HUES48 (cell line): ENCODE measurements at regions not wholly inside any gene's neighbourhood (a gene's known extent, or its start where the extent isn't known, plus 50 kb on each side); places are given as distances from the start of the nearest gene placed in this dataset.
A peak's percentile ranks its signal among the peaks of the same experiment; 100 is the strongest.
"Not testable (repeated sequence)": the region's sequence is repeated elsewhere in the genome, so short reads cannot be mapped to it uniquely, and the experiment has no call there.

Experiments
- H3K27ac ChIP-seq: one replicate; pipeline ENCODE4 v1.7.0; 2013; ENCODE audit warnings: low read depth, low read length, inconsistent platforms
- H3K27me3 ChIP-seq: 2 replicates; pipeline ENCODE4 v1.6.1; 2013; ENCODE audit warnings: mild to moderate bottlenecking, low read length; ENCODE audit not compliant: control insufficient read depth, insufficient read depth
- H3K36me3 ChIP-seq: 2 replicates; pipeline ENCODE4 v1.6.1; 2013; ENCODE audit warnings: low read length; ENCODE audit not compliant: control insufficient read depth, insufficient read depth
- H3K4me1 ChIP-seq: 2 replicates; pipeline ENCODE4 v1.6.1; 2013; ENCODE audit warnings: mild to moderate bottlenecking, low read length; ENCODE audit not compliant: control insufficient read depth, insufficient read depth
- H3K4me3 ChIP-seq: 2 replicates; pipeline ENCODE4 v1.5.1; 2013; ENCODE audit warnings: mild to moderate bottlenecking, low read depth, low read length
- H3K9ac ChIP-seq: 2 replicates; pipeline ENCODE4 v1.6.1; 2013; ENCODE audit warnings: mild to moderate bottlenecking, low read depth, low read length, moderate library complexity
- H3K9me3 ChIP-seq: 2 replicates; pipeline ENCODE4 v1.6.1; 2013; ENCODE audit warnings: low read length; ENCODE audit not compliant: control insufficient read depth, insufficient read depth

DNA sequence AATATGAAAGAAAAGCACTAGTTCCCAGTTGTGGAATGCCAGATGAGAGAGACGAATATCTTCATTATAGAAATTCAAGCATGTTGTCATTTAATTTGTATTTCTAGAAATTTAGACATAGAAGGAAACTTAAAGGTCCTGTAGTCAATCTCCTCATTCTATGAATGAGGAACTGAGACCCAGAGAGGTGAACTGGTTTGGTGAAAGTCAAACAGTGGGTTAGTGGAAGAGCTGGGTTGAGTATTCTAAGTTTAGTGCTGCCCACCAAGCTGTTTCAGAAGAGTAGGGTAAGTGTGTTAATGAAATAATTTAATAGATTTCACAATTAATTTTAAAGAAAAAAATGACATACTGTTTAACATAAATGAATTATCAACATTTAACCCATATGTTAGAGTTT lies 655.2 kb downstream of the FAM133A start:
- H3K9ac ChIP-seq: no peak overlapping the region
- peaks cover 15% of the 10 kb centered on the region for H3K4me1 ChIP-seq
- H3K27ac ChIP-seq: no peak overlapping the region
- H3K27me3 ChIP-seq: no peaks in the 10 kb centered on the region
- H3K36me3 ChIP-seq: no peaks in the 10 kb centered on the region
- H3K4me3 ChIP-seq: no peak overlapping the region
- peaks cover 16% of the 10 kb centered on the region for H3K9me3 ChIP-seq

DNA sequence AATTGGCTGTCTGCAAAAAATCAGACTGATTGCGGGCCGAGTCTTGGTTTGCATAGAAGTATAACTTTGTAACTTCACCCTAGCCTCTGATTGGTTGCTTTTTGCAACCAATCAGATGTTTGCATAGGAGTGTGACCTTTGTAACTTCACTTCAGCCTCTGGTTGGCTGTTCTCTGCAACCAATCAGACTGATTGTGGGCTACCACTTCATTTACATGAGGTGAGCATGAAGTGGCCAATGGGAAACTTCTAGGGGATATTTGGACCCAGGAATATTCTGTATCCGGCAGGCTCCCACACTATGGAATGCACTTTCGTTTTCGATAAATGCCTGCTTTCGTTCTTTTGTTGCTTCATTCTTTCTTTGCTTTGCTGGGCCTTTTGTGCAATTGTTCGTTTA lies 667.7 kb downstream of the FAM133A start:
- H3K27ac ChIP-seq, H3K36me3 ChIP-seq, H3K9me3 ChIP-seq, H3K4me1 ChIP-seq, H3K4me3 ChIP-seq, H3K9ac ChIP-seq, H3K27me3 ChIP-seq: not testable (repeated sequence)

- Histone ChIP-seq H3K4me3 (no peak overlapping the region), H3K27me3 (no peaks in the 10 kb centered on the region), H3K4me1 (peaks cover 13% of the 10 kb centered on the region), H3K36me3 (no peaks in the 10 kb centered on the region), H3K9me3 (peaks cover 10% of the 10 kb centered on the region; the same call in 1 of the 2 replicates), H3K27ac (no peak overlapping the region), H3K9ac (no peak overlapping the region)
Measured at GRCh38 chrX:94361241-94361640, 687.2 kb downstream of the FAM133A start.

DNA sequence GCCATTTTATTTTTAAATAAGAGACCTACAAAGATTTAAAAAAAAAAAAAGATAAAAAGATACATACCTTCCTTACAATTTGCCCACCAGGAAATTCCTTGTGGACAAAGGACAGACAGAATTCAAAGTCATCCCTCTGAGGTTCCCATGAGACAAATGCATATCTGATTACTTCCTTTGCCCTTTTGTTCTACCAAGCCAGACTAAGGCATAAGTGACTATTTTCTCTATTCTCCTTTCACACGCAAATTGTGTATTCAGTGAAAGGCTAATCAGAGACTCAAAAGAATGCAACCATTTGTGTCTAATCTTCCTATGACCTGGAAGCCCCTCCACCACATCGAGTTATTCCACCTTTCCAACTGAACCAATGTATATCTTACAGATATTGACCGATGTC lies 691.7 kb downstream of the FAM133A start:
- no peaks in the 10 kb centered on the region for H3K27me3 ChIP-seq
- peak overlapping the region; percentile 74 for H3K27ac ChIP-seq
- no peak overlapping the region for H3K4me3 ChIP-seq
- H3K4me1 ChIP-seq: peaks cover 14% of the 10 kb centered on the region
- H3K9me3 ChIP-seq: peaks cover 15% of the 10 kb centered on the region
- H3K36me3 ChIP-seq: no peaks in the 10 kb centered on the region
- no peak overlapping the region for H3K9ac ChIP-seq

DNA sequence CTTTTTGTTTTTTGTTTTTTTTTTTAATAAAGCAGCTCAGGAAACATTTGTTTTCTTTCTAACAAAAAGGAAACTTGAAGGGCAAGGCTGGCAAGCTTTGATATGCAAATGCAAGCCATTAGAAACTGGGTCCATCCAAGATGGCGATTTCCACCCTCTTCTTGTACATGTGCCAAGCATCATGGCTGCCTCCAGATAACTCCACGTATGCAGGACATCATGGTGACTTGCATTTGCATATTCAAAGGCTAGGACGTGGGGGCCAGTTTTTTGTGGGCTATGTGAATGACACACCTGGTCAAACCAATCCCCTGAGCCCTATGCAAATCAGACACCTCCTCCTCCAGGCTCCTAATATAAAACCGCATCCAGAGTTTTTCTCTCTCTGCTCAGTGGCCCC lies 692.6 kb downstream of the FAM133A start:
- peaks cover 10% of the 10 kb centered on the region for H3K9me3 ChIP-seq
- no peak overlapping the region for H3K4me3 ChIP-seq
- no peak overlapping the region for H3K27ac ChIP-seq
- no peaks in the 10 kb centered on the region for H3K36me3 ChIP-seq
- H3K27me3 ChIP-seq: no peaks in the 10 kb centered on the region
- peaks cover 14% of the 10 kb centered on the region for H3K4me1 ChIP-seq
- H3K9ac ChIP-seq: no peak overlapping the region

DNA sequence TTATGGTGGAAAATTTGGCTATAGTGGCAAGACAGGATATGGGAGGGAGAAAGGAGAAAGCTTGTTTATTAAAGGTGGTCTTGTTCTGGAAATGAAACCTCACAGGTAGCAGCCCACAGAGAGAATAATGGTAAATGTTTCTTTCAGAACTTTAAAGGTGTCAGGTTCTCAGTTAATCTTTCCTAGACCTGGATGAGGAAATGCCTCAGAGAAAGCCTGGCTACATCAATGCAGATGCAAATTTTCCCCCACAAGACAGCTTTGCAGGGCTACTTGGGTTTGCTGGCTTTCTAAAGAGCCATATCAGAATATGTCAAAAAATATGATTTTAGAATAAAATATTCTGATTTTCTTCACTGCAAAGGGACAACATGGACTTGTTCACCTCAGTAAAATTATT lies 715.0 kb downstream of the FAM133A start:
- Histone ChIP-seq H3K27ac (no peak overlapping the region), H3K27me3 (no peaks in the 10 kb centered on the region), H3K4me3 (no peak overlapping the region), H3K4me1 (no peaks in the 10 kb centered on the region), H3K9ac (no peak overlapping the region), H3K36me3 (no peaks in the 10 kb centered on the region), H3K9me3 (peaks cover 32% of the 10 kb centered on the region)

DNA sequence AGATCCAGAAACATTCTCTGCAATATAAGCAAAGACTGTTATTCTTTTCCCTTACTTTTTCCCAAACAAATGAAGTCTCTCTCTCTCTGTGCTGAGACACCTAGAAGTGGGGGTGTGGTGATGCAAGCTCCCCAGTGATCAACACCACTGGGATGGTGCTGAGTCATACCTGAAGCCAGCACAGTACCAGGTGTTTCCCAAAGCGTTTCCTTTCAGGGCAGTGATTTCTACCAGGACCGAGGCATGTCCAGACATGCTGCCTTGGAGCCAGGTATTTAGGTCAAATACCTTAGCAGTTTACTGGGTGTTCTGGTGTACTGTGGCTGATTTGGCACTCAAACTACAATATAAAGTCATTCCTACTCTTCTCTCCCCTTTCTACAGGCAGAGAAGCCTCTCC lies 726.5 kb downstream of the FAM133A start:
- H3K36me3 ChIP-seq: no peaks in the 10 kb centered on the region
- no peak overlapping the region for H3K4me3 ChIP-seq
- no peak overlapping the region for H3K27ac ChIP-seq
- peaks cover 2% of the 10 kb centered on the region; the same call in 1 of the 2 replicates for H3K9me3 ChIP-seq
- H3K9ac ChIP-seq: peak overlapping the region; percentile 30; the same call in 1 of the 2 replicates
- H3K27me3 ChIP-seq: no peaks in the 10 kb centered on the region
- H3K4me1 ChIP-seq: no peaks in the 10 kb centered on the region

- H3K27ac ChIP-seq: no peak overlapping the region
- no peaks in the 10 kb centered on the region for H3K27me3 ChIP-seq
- no peaks in the 10 kb centered on the region for H3K36me3 ChIP-seq
- H3K9ac ChIP-seq: no peak overlapping the region
- H3K4me1 ChIP-seq: no peaks in the 10 kb centered on the region
- H3K4me3 ChIP-seq: no peak overlapping the region
- 0 out of 2 replicates have a peak, but pooled peaks cover 6% of the 10 kb centered on the region for H3K9me3 ChIP-seq
Measured at GRCh38 chrX:94401426-94401825, 727.4 kb downstream of the FAM133A start.

GRCh38 chrX:94414746-94415145 lies 740.7 kb downstream of the FAM133A start:
- H3K9me3 ChIP-seq: no peaks in the 10 kb centered on the region
- H3K27ac ChIP-seq: no peak overlapping the region
- H3K9ac ChIP-seq: no peak overlapping the region
- H3K4me1 ChIP-seq: no peaks in the 10 kb centered on the region
- H3K4me3 ChIP-seq: no peak overlapping the region
- H3K27me3 ChIP-seq: no peaks in the 10 kb centered on the region
- H3K36me3 ChIP-seq: no peaks in the 10 kb centered on the region

DNA sequence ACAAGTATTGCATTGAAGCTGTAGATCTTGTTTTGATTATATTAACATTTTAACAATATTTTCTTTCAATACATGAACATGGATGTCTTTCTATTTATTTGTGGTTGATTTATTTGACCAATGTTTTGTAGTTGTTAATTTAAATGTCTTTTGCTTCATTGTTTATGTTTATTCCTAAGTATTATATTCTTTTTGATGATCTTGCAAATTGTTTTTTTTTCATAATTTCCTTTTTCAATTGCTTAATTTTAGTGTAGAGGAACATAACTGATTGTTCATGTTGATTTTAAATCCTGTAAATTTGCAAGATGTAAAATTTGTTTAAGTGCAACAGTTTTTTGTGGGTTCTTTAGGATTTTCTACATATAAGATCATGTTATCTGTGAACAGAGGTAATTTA lies 744.1 kb downstream of the FAM133A start:
- Histone ChIP-seq H3K27ac (no peak overlapping the region), H3K9ac (no peak overlapping the region), H3K36me3 (no peaks in the 10 kb centered on the region), H3K4me3 (no peak overlapping the region), H3K9me3 (peaks cover 10% of the 10 kb centered on the region), H3K27me3 (no peaks in the 10 kb centered on the region), H3K4me1 (no peaks in the 10 kb centered on the region)

DNA sequence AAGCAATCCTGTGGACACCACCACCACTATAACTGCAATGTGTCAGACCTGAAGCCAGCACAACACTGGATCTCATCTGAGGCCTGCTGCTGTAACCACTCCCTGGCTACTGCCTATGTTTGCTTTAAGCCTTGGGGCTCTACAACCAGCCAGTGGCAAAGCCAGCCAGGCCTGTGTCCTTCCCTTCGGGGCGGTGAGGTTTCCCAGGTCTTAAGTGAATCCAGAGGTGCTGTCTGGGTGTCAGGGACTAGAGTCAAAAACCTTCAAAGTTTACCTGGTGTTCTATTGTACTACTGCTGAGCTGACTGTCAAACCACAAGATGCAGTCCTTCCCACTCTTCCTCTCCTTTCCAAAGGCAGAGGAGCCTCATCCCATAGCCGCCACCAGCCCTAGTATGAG lies 750.5 kb downstream of the FAM133A start:
- no peak overlapping the region for H3K9ac ChIP-seq
- H3K9me3 ChIP-seq: peaks cover 10% of the 10 kb centered on the region
- no peaks in the 10 kb centered on the region for H3K36me3 ChIP-seq
- no peak overlapping the region for H3K4me3 ChIP-seq
- no peaks in the 10 kb centered on the region for H3K27me3 ChIP-seq
- H3K27ac ChIP-seq: no peak overlapping the region
- no peaks in the 10 kb centered on the region for H3K4me1 ChIP-seq

GRCh38 chrX:94430091-94430490 lies 756.1 kb downstream of the FAM133A start:
- H3K4me1 ChIP-seq: no peaks in the 10 kb centered on the region
- no peaks in the 10 kb centered on the region for H3K27me3 ChIP-seq
- H3K9me3 ChIP-seq: no peaks in the 10 kb centered on the region
- no peak overlapping the region for H3K27ac ChIP-seq
- no peaks in the 10 kb centered on the region for H3K36me3 ChIP-seq
- no peak overlapping the region for H3K9ac ChIP-seq
- H3K4me3 ChIP-seq: no peak overlapping the region
